NCI-H510A (cell line): ENCODE measurements at regions not wholly inside any gene's neighbourhood (a gene's known extent, or its start where the extent isn't known, plus 50 kb on each side); places are given as distances from the start of the nearest gene placed in this dataset.
"Not testable (repeated sequence)": the region's sequence is repeated elsewhere in the genome, so short reads cannot be mapped to it uniquely, and the experiment has no call there.

Experiments
- DNase-seq: peaks from one replicate; lab custom pipeline; 2025; lab: John Stamatoyannopoulos, UW

DNA sequence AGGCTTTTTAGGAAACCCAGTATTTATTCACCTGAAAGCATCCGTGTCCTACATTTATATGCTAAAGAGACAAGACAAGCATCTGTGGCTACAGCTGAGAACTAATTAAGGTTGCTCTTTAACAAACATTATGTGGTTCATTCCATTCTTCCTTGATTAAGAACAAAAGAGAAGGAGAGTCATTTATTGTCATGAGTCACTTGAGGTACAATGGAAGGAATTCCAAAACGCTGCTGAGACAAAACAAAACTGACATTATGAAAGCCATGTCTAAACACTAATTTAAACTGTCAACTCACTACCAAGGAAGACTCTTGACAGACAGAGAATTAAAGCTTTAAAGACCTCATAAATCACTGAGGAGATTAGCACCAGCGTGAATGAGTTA, 214.4 kb downstream of the BMP4 start:
- no peak for DNase-seq

DNA sequence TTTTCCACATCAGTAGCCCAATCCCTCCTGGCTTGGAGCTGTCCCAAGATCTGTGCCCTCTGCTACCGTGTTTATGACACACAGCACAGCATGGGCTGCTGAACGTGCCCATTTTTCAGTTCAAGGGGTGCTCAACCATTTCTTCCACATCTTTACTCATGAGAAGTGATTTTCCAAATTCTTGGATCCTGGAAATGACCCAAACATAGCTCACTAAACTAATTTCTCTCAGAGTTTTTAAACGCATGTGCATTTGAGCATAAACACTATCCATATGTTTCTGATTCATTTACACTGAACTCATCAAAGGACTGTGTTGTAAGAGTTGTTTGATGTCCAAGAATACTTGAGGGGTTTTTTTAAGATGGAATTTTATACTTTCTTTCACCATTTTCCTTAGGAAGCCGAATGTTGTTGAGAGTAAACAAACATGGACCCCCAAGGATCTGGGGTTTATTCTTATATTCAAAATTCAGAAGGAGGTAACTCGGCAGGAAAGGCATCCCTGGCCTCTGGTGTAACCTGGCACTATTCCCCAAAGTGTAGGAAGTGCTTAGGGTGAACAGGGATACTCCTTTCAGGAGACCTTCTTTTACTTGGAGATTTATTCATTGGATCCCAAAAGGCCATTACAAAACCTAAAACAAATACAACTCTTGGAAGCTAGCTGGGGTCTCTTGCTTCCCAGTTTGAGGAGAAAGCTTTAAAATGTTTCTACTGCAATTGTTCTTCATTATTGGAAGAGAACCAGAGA, 215.0 kb downstream of the BMP4 start:
- no peak for DNase-seq

DNA sequence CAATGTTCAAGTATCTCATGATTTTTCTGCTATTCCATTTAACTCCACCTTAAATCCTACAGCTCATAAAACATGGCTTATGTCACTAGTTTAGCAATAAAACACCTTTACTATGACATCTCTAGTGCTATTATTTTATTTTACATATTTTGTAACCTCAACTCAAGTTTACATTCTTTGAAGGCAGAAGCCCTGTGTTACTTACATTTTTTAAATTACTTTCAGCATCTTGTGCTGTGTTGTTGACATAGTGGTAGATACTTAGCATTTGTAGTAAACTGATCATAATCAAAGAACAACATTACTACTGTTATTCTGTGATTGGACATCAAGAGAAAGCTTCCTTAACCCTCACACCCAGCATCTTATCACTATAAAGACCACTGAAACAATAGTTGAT, 216.1 kb downstream of the BMP4 start:
- no peak for DNase-seq

DNA sequence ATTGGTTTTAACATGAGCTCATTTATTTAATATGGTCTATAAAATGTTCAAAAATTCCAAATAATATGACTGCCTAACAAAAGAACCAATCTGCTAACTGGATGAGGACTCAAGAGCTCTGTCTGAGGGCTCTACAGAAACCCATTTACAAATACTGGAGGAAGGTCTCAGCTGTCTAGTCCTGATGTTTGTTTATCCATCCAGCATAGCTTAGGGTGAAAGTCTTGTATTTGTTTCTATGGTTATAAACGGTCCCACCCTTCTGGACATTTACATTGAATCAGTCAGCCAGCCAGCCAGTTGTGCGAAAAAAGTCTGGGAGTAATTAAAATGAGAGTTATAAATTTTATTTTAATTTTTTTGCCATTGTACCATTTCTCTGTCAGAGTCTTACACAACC, 220.7 kb downstream of the BMP4 start:
- DNase-seq = no peak

DNA sequence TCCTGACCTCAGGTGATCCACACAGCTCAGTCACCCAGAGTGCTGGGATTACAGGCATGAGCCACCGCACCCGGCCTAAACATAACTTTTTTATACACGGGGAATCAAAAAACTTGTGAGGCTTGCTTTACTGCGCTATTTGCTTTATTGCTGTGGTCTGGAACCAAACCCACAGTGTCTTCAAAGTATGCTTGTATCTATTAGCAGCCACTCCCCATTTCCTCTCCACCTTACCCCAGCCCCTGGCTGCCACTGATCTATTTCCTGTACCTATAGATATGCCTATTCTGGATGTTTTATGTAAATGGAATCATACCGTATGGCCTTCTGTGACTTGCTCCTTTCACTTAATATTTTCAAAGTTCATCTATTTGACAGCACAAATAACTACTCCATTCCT, 233.4 kb downstream of the BMP4 start:
- DNase-seq = no peak

DNA sequence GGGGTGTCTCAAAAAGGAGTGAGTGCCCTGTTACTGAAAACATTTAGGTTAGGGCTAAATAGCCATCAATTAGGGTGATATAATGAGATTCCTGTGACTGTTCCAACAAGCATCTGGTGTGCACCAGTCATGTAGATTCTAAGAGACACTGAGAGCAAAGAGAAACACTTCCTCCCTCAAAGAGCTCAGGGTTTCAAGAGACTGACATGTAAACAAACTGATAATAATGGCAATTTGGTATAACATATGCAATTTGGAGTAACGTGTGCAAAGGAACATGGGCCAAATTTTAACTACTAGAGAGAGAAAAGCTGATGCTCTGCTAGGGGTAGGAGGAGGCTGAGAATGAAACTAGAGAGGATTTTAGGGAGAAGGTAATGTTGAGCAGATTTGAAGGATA, 237.1 kb downstream of the BMP4 start:
- no peak for DNase-seq

DNA sequence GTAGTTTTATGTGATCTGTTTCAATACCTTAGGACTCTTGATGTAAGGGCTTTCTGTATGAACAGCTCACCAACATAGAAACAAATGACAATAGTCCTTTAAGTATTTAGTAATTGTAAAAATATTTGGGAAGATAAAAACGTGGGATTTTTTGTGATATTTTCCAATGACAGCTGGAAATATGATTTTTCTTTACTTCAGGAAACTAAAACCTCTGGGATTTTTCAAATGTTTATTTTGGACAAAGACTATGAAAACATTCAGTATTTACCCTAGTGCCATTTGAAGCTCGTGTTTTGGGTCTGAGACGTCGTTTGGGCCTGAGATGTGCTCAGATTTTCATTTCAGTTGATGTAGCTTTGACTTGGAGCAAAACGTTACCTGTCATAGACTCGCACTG, 240.0 kb downstream of the BMP4 start:
- no peak for DNase-seq

DNA sequence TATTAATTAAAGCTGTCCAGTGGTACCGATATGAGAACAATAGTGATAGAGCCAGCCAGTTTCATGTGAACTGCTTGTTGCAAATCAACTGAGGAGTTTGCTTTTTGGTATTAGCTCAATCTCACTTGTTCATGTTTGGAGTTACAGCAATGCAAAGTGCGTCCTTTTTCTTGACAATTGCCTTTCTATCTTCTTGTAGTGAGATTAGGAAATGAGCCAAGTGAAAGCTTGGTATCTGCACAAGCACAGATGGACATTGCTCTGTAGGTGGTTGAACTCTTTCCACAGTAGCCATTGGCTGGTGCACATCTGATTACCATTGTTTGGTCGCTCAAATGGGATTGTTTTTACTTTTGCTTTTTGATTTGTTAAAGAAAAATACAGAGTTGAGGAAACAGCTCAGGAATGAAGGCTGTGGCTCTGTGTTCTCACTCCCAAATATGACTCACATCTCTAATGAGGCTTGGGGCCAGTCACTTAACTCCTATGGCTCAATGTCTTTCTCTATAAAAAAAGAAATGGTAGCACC, 241.4 kb downstream of the BMP4 start:
- no peak for DNase-seq

DNA sequence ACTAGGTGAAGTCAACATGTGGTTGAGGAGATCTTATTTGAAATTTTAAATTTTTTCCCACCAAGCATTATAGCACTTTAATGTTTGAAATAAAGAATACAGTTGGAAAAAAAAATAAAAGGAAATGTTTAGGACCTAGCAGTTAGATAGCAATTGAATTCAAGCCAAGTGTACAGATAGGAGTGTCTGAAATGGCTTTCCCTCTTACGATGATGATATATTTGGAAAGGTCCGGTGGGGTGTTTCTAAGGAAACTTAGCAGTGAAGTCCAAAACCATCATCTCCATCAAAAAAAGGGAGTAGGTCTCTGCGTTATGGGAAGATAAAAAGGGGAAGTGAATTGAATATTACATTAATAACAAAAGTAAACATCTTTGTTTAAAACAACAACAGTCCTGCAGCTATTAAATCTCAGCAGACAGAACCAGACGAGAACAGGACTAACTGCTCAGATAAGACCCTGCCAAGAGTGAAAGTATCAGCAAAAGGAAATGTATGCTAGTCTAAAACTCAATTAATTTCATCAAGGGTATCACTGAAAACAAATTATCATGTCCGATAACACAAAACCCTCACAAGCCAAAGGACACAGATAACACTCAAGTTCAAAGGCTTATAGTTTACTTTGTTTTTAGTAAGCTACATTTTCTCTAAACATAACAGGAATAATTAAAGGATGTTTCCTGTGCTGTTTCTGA, 242.0 kb downstream of the BMP4 start:
- DNase-seq = no peak

DNA sequence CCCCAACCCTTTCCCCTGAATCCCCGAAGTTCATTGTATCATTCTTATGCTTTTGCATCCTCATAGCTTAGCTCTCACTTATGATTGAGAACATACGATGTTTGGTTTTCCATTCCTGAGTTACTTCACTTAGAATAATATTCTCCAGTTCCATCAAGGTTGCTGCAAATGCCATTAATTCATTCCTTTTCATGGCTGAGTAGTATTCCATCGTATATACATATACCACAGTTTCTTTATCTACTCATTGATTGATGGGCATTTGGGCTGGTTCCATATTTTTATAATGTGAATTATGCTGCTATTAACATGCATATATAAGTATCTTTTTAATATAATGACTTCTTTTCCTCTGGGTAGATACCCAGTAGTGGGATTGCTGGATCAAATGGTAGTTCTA, 243.7 kb downstream of the BMP4 start:
- DNase-seq = not testable (repeated sequence)

DNA sequence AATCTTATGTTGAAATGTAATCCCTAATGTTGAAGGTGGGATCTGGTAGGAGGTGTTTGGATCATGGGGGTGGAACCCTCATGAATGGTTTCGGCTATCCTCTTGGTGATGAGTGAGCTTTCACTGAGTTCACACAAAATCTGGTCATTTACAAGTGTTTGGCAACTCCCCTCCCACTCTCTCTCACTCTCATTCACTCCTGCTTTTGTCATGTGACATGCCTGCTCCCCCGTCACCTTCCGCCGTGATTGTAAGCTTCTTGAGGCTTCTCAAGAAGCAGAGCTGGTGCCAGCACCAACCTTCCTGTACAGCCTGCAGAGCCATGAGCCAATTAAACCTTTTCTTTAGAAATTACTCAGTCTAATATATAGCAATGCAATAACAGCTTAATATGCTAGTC, 245.4 kb downstream of the BMP4 start:
- DNase-seq = no peak

DNA sequence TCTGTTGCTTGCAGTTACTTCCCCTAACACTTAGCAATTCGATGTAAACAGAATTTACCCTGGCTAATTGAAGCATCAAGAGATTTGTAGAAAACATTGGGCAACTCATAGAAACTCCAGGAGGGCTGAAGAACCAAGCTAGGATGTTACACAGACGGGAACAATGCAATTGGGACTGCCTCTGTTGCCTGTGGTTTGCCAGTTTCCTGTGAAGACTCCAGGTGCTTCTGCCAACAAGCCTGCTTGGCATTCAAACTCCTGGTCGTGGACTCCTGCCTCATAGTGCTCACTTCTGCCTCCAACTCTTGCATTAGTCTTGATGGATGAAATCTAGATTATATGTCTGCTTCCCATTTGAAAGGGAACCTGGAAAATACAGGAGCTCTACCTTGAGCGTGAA, 246.0 kb downstream of the BMP4 start:
- no peak for DNase-seq

DNA sequence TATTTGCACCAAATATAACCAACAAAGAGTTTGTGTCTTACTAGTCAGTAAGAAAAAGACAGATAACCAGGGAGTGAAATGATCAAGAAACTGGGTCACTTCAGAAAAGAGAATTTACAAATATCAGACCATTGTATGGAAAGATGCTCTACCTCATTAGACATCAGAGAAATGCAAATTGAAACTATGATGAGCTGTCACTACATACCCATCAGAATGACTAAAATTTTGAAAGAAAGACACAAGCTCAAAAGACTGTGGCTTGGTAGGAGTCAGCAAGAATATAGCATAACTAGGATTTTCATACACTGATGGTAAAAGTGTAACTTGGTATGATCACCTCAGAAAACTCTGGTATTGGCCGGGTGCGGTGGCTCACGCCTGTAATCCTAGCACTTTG, 247.2 kb downstream of the BMP4 start:
- no peak for DNase-seq

DNA sequence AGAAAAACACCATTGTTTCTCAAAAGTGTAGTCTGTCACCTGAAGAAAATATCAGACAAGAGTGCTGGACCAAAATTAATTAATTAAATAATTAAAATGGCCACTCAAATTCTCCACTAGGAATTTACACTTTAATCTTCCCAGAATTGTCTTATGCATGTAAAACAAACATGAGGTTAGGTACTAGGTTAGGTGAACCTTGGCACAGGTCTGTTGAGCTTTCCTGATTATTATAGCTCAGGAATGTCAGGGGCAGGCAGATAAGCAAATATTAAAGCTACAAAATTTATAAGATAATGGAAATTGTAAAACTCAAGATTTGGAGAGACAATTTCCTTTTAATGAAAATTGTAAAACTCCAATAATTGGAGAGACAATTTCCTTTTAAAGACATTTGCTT, 253.2 kb downstream of the BMP4 start:
- DNase-seq = no peak

DNA sequence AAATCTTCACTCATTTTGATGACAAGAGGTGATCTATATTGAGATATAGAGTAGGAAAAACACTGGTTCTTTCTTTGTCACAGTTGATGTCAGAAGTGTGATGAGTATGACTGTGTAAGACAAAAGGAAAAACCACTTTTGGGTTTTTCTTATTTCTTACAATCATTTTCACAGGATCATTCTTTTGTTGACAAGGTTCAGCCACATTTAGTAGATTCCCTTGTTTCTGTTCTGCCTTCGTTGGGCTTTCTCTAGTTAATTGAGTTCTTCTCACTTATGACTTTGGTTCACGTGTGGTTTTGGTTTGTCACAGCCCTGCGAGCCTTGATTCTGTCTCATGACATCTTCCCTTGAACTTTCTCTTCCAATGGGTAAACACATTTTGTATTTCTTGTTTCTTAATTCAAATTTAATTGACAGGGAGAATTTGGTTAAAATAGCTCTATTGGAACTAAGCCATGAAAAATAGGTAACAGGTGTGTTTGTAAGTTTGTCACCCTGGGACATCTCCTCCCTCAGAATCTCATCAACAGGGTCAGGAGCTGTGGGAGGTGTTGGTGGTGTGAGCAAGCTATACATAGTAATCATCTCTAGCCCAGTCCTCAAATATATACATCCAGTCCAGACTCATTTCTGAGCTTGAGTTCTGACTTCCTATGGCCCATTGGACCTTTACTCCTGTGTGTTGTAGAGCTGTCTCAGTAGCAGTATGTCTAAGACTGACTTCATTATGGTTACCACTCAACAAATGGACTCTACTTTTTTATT, 255.3 kb downstream of the BMP4 start:
- no peak for DNase-seq

DNA sequence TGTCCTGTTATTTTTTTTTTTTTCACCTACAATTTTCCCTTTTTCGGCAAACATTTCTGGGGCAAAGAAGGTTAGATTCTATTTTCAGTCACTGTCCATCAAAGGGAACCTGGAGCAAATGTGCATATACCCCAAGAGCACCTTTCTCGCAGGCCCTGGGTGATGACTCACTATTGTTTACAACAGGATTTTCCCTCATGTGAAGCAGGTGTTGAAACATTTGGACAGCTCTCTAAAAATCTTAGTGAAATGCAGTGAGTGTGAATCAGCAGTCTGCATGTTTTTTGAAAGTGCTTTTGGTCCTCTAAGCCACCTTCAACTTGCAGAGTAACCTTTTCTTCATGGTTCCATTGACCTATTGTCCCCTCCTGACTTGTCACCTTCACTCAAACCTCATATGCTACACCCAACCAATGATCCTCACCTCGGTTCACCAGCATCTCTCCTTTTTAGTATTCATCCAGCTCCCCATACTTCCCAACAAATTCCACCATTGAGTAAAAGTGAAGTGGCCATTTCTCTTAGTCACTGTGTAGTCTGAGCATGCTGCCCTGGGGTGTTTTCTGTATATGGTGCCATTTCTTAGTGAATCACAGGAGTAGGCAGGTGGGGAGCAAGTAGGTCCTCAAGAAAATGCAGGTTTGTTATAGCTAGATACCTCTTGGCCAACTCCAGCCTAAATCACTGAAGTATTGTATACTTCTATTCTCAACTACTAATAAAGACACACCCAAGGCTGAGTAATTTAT, 260.2 kb downstream of the BMP4 start:
- no peak for DNase-seq

DNA sequence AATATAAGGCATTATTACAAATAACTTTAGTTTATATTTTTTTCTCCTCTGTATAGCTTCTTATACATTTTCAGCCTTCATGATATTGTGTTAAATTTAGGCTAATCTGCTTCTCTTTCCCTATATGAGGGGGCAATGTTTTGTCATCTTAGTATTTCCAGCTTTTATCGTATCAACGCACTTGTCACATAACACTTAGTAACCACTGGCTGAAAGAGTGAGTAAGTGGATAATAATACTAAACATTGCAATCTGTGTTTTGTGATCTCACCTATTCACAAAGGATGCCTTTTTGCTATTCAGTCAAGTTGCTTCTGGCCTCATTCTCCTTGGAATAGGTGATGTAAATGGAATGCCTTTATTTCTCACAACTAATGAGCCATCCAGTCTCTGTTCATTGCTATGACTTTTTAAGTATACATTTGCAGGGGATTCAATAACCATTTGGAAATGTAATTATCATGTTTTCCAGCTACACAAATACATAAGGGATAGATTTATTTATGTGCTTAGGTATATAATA, 260.9 kb downstream of the BMP4 start:
- DNase-seq = no peak

DNA sequence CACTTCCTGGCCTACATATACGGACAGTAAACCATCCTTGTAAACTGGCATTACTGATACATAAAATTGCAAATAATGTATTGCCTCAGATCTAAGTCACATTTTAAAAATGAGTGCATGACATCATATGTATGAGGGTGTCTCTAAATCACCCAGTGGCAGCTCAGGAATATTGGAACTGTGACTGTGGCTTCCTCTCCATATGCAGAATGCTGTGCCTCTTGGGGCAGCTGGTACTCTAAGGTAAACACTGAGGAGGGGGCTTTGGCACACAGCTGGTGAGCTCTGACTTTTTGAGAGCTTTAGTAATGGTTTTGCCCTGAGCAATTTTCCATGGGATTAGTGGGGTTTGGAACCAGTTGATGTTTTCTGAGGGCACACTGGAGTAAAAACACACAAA, 263.7 kb downstream of the BMP4 start:
- DNase-seq = no peak

DNA sequence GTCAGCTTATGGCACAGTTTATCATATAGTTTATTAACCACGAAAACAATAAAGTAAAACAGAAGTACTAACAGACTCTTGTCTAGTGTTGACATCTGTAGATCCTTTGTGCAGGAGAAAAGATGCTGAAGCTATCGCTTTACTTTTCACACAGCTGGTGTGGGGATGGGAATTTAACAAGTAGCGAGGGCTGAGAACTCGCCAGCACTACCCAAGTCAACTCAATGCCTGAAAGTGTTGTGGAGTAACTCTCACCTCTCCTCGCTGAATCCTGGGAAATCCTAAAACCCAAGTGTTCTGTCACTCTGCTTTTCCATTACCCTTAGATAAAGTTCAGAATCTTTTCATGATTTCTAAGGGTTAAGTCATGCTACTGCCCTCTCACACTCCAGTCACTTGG, 264.2 kb downstream of the BMP4 start:
- no peak for DNase-seq

DNA sequence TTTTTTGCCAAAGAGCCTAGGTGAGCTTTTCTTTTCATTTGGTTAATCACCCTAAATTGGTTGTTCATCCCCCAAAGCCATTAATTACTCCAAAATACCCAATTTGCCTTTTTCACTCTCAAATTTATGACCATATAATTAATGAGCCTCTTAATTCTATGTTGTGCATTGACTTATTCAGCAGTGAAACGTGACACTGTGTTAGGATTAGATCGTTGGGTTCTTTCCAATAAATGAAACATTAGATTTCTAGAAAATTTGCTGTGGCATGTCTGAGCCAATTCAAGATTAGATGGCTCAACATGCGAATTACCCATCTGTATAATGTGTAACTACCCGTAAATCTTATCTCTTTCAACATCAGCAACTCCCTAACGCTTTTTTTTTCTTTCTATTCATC, 273.4 kb downstream of the BMP4 start:
- DNase-seq = no peak

DNA sequence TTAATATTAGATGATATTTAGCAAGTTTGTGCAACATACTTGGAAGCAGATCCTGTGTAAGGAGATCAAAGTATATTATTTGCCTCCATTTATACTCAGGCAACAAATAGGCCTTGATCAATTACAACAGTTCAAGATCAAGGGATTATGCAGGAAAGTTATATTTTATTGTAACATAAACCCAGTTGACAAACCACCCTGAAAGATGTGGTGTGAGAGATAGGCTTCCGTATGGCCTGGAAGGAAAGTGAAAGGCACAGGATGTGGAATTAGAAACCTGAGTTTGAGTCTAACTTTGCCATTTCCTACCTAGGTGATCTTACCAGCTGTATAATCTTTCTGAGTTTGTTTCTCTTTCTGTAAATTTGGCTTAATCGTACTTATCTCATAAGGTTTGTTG, 284.1 kb downstream of the BMP4 start:
- no peak for DNase-seq

DNA sequence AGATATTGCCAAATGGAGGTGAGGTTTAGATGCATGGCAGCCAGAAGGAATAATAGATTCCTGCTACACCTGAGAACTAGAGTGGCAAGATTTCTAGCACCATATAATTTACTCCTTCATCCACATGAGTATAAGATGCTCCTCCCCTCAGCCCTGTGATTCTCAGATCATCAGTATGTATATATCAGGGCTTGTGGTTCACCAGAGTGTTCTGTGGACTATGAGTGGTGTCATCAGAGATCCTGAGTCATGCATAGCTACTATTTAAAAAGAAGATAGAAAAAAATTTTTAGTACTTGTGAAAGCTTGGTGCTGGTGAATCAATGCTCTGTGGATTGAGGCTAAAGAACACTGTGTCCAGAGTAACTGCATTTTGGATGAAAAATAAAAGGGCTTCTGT, 285.9 kb downstream of the BMP4 start:
- DNase-seq = no peak
